HUDEP-2 (cell line): ENCODE measurements at regions not wholly inside any gene's neighbourhood (a gene's known extent, or its start where the extent isn't known, plus 50 kb on each side); places are given as distances from the start of the nearest gene placed in this dataset.

Source experiments
- DNase-seq, 76 experiments: peaks; one replicate each; lab custom pipeline; 2025; ENCODE audit not compliant: unreplicated experiment in 76 of 76; lab: John Stamatoyannopoulos, UW

DNA sequence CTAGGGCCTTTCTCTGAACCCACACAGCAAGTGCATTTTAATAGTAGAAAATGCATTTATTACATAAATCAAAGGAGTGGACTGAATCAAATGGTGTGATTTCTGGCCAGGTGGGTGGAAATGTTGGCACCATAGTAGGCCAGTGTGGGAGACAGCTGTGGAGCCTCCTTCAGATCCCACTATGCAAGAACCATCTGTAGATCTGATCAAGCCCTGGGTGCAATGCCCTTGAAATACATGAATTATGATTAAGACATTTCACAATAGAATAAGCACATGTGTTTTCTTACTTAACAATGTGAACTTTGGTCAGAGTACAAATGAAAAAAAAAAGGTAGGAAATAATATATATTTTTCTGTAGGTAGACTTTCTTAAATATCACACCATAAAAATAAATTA is 204.3 kb downstream of the PCDH7 start:
- DNase-seq = no peak

DNA sequence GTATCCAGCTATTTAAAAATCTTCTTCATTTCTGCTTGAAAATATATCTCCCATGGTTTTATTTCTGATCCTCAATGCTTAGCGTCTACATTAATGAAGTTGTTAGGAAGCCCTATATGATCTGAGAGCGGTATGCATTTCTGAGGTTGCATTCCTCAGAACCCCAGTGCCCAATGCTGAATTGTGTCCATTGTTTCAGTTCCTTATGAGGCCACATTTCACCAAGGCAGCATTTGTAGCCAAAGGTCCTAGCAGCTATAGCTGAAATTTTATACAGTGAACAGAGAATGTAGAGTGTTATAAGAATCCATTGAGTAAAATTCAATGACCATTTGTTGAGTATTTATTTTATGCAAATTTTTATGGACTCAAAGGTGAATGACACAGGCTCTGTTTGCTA is 209.5 kb downstream of the PCDH7 start:
- DNase-seq = no peak

DNA sequence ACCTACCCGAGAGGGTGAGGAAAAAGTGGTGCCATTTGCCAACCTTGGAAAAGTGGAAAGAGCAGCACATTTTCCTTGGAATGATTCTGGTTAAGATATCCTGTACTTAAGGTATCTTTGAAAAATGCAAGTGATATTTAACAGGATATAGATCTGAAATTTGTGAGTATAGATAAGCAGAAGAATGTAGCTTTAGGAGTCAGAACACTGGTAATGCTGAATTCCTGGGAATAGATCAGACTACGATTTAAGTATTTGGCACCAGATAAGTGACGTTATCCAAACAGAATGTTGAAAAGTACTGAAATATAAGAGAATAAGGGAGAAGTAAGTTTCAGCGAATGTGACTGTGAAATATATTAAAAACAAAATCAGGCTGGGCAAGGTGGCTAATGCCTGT is 210.1 kb downstream of the PCDH7 start:
- DNase-seq = no peak

DNA sequence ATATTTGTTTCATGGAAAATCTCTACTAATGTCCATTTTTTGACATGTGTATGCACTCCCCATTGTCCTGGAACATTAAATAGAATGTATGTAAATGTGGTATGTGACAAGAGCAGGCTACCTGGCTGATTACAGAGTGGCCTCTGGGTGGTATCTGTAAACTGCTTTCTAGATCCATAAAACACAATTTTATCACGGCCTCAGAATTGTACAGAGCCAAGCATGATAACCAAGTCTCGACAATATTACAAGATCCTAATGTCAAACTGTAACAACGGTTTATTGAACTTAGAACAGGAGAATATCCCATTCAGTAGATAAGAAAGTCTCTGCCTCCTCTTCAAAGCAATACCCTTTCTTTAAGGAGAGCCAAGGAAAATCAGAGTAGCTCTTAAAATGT is 212.4 kb downstream of the PCDH7 start:
- no peak for DNase-seq

DNA sequence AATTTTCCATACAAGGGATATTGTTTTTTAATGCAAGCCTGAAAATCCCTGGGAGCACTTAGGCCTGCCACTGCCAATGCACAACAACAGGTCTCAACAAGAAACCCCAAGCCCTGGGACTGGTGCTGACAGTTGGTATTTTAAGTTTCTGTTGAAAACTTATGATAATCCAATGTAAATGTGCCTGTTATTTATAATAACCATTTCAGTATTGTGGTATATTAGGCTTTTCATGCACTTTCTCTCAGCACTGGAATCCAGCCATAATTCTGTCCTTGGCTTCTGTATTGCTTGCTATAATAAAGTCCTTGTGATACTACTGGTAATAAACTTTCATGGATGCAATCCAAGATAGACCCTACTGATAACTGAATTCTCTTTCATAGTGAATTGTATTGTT is 218.9 kb downstream of the PCDH7 start:
- no peak for DNase-seq

DNA sequence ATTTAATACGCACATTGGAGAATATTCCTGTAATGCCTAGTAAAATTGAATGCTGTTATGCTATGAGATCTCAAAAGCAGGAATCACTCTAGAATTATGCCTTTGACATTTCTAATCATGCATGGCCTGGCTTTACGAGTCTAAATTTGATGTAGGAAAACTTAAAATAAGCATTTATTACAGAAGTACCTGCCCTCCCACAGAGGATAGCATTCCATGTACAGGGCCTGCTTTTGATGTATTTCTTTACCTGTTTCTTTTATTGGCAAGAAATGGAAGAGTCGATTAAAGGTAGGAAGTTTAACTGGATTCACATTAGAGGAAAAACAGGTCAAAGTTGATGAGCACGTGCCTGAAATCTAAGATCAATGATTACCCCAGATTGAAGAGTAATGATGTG is 219.5 kb downstream of the PCDH7 start:
- DNase-seq = no peak

DNA sequence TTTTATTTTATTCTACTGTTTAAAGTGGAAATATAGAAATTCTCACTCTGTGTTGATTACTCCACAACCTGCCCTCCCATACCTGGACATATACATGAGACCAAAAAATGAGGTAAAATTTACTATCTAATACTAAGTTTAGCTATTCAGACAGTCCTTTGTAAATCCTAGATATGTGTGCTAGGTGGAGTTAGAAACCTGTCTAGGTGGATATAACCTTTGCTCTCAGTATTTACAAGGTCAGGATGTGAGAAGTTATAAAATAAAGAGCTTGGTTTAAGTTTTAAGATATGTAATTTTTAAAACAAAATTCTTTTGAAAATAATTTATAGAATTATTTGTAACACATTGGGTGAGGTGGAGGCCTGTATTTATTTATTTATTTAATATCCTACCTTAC is 221.5 kb downstream of the PCDH7 start:
- DNase-seq = no peak

DNA sequence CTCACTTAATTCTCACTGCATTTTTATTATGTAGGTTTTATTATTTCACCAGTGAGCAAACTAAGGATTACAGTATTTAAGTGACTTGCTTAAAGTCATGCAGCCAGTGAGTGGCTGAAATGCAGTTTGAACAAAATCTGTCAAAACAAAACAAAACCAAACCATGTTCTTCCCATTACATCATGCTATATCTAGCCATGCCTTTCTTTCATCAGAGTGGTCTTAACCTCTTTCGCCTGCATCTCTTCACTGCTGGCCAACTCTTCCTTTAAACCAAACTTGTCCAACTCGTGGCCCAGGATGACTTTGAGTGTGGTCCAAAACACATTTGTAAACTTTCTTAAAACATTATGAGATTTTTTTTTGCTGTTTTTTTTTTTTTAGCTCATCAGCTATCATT is 223.2 kb downstream of the PCDH7 start:
- no peak for DNase-seq

DNA sequence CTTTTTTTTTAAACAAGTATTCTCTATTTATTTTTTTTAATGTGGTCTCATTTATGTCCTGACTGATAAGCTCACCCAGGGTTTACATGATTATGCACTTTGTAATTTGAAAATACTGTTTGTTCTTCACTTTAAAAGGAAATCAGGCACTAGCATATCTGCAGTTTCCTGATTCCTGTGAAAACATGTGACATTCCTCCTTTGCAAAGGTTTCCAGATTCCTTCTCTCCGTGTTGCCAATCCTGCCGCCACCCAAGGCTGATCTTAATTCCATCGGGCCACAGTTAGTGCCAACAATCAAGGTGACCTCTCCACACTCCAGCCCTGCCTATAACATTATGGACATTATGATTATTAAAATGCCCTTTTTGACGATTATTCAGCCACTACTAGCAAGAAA is 225.4 kb downstream of the PCDH7 start:
- no peak for DNase-seq

DNA sequence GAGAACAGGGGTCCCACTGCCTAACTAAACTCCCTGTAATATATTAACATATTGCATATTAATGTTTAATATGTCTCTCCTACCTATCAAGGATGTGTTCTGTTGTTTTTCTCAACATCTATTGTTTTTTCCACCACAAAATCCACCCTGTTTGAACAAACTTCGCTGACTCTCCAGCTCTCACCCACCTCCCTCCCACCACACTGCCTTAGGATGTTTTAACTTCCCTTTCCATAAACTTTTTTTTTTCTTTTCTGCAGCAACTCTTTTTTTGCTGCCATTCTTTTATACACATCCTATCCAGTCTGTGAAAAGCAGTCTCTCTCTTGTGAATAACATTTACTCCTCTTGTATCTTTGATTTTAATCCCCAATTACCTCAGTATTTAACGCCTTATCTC is 226.1 kb downstream of the PCDH7 start:
- DNase-seq = no peak

DNA sequence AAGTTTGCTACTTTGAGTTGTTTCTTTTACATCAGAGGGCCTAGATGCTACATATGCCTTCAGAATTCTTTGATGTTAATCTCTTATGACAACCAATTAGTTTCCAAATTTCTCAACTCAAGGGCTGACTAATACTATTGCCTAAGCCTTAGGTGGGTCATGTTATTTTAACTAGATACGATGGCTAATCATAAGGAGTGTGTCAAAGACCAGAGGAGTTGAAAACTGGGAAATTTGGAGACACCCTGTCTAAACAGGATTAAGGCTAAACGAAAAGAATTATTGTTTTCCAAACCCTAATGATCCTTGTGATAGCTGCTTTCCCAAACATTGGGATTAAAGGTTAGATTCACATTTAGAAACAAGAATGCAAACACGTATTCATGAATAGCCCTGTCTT is 228.5 kb downstream of the PCDH7 start:
- DNase-seq = no peak

DNA sequence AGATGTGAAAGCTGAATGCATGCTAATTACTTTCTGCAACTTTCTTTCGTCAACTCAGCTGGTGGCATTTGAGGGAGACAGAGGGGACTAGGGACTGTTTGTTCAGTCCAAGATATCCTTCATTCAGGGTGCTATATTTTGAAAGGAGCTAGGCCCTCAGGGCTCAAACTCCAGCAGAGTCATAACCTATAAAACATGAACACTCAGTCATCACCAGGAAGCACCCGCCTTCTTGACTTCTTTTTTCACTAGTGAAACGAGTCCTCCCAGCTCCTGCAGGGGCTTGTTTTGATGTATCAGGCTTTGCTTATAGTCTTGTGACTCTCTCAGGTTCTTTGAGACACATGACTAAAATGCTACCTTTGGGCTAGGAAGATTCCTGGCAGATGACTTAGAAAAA is 230.6 kb downstream of the PCDH7 start:
- DNase-seq = no peak

DNA sequence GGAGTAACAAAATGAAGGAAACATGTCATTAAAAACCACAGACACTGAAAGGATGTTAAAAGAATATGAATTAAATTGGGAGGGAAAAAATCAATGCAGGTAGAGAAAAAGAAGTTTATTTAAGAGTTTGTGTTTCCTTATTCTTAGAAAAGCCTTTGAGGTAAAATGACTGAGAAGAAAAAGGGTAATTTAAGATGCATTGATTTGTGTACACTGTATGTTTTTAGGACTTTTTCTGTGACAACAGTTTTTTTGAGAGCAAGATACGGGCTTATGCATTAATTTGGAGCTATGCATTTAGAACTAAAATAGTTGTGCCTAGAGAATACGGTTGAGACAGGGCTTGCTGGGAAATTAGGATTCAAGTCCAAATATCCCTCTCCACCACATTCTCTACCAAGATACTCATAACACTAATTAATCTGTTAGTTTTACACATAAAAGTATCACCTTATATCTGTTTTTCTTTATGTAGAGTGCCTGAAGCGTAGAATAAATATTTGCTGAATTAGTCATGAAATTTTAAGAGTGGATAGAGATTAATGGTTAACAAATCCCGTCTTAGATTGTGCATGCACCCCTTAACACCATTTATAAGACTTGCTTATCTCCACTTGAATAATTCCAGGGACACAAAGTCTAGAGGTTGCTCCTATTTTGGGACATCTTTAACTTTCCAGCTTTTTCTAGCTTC is 232.5 kb downstream of the PCDH7 start:
- no peak for DNase-seq

DNA sequence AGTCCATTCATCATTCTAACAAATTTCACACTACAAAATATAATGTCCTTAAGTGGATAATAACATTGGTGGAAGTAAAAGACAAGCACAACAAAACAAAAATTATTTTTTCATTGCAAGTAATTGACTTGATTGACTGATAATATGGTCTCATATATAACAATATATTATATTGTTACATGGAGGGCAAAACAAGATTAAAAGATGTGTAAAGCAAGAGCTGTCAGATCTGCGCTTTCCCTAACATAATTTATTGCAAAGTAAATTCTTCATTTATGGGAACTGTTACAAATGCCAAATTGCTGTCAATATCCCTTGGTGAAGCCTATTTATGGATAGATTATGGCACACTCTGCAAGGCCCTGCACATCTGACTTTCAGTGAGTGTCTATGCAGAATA is 233.6 kb downstream of the PCDH7 start:
- DNase-seq = no peak

DNA sequence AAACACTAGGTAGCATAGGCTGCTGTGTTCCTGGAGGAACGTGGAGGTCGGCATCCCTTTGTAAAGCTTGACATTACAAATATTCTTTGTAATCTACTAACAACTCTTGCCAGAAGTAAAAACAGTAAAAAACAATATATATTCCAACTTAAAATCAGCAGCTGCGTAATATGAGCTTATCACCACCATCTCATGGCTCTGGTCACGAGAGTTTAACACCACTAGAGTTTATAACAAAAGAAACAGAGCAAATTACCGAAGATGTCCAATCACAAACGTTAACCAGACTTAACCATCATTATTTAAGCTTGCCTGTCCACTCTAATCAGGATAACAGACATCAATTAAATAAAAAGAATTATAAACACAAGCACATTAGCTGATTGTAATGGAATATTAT is 236.7 kb downstream of the PCDH7 start:
- no peak for DNase-seq

DNA sequence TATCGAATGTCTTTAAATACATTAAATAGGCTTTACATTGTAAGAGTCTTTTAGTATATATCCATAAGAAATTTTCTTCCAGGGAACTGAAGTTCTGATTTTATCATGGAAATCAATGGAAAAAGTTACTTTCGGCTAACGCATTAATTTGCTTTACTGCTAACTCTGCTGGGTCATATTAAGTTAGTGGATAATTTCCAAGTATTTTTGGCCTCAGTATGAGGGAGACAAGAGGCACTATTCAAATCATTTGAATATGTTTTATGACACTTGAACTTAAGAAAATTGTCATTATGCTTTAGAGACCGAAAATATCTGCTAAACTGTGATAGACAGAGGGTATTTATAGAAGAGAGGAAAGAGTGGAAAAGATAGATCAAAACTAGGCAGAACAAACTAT is 237.5 kb downstream of the PCDH7 start:
- no peak for DNase-seq

DNA sequence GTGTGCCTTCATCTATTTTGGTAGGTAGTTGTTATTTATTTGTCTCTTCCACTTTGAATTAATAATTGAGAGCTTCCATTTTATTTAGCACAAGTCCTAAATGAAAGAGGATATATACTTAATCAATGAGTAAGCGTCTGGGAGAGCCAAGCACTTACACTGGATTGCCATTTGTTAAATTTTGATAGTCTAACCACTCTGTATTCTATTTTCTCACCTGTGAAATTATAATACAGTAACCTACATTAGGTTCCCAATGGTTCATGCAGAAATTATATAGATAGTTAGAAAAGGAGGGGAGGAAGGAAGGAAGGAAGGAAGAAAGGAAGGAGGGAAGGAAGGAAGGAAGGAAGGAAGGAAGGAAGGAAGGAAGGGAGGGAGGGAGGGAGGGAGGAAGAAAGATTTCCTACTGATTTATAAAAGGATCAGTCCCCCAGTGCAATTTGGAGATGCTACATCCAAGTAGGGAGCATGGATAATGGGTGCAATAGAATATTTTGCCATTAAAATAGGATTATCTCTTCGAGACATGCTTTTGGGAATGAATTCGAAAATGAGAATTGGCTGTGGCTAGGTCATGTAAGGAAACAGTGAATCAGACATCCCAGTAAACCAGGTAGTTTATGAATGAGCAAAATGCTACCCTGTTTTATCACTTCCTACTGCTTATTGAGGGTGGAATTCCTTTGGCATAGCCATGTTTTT is 239.8 kb downstream of the PCDH7 start:
- no peak for DNase-seq

DNA sequence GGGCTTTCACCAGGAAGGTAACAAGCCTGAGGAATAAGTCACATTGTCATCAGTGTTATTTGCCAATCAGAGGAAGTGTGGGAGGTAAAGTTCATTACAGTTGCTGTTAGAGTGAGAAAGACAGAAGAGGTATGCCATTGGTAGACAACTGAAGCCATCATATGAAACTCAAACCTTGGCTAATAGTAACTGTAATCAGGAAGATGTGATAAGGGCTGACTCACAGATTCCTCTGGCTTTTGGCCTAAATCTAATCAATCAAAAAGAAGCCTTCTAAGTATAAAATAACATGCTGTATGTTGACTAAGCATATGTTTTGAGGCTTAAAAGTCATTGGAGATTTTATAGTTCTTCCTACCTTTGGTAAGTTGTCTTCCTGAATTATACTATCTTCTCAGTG is 242.8 kb downstream of the PCDH7 start:
- peak in 1 of 76 experiments; percentile 0 for DNase-seq

DNA sequence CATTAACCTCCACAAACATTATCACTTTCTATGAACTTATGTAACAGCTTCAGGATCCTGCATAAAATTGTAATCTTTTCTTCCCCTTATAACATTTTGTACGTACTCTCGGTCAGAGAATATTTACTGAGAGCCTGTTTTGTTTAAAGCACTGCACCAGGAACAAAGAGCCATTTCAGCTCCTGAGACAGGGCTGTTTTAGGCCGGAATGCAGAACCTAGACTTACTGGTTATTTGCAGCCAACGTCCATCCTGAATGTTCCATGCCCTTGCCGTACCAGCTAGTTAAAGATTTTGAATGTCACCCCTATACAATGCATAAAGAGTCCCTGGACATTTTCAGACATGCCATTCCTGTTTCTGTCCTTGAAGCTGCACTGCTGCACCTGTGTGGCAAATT is 248.8 kb downstream of the PCDH7 start:
- no peak for DNase-seq

DNA sequence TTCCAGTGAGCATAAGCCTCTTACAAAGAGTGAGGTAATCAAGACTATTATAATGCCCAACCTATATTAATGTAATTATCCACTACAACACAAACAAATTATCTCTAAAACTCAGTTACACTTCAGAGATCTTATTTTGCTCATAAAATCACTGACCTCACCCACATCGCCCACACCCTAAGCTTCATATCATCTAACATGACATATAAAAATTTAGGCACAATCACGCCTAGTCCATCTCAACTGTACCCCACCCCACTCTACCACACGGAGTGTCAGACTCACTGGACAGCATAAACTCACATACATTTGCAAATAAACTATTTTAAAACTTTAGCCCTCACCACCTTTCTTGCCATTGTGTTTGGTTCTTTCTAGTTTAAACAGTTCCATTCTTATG is 252.4 kb downstream of the PCDH7 start:
- DNase-seq = no peak

DNA sequence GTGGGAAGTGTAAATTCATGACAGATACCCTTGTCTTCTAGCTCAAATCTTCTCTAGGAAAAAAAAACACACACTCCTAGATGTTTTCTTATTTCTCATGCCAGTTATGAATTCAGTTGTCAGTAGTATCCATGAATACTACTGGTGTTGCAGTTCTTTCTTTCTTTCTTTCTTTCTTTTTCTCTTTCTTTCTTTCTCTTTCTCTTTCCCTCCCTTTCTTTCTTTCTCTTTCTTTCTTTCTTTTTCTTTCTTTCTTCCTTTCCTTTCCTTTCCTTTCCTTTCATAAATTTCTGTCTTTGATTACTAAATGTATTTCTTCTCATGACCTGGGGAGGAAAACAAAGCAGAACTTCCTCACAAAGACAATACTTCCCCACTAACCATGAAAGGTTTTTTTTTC is 253.8 kb downstream of the PCDH7 start:
- DNase-seq = no peak

DNA sequence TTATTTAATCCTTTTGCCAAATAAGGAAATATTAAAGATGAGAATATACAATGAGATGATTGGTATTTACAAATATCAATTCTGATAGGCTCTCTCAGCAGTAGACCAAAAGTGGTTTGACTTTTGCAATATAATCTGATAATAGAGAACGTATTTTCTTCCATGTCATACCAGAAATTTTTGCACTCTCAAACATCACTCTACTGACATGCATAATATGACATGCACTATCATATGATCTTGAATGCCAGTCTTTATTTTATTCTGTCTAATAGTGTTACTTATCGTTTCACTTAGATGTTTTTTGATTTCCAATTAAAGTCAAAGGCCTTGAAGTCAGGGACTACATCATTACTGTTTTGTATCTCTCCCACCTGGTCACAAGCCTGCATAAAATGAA is 259.2 kb downstream of the PCDH7 start:
- no peak for DNase-seq

DNA sequence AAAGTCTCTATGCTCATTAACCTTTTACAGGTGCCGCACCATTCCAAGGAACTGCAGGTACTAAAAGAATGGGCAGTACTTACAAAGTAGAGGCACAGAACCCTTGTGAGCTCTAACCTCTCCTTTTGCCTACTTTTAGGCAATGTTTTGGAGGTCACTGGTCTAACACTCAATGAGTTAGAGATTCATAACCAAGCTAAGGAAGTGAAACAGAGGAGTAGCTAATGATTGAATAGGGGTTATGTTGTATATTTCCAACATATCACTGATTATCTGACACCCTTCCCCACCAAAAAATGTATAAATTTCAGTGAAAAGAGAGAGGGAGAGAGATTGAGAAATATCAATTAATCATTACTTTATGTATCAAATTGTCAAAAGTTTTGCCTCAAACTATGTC is 269.3 kb downstream of the PCDH7 start:
- DNase-seq = no peak
